ENCODE measurements at regions not wholly inside any gene's neighbourhood (a gene's known extent, or its start where the extent isn't known, plus 50 kb on each side); places are given as distances from the start of the nearest gene placed in this dataset.

DNA sequence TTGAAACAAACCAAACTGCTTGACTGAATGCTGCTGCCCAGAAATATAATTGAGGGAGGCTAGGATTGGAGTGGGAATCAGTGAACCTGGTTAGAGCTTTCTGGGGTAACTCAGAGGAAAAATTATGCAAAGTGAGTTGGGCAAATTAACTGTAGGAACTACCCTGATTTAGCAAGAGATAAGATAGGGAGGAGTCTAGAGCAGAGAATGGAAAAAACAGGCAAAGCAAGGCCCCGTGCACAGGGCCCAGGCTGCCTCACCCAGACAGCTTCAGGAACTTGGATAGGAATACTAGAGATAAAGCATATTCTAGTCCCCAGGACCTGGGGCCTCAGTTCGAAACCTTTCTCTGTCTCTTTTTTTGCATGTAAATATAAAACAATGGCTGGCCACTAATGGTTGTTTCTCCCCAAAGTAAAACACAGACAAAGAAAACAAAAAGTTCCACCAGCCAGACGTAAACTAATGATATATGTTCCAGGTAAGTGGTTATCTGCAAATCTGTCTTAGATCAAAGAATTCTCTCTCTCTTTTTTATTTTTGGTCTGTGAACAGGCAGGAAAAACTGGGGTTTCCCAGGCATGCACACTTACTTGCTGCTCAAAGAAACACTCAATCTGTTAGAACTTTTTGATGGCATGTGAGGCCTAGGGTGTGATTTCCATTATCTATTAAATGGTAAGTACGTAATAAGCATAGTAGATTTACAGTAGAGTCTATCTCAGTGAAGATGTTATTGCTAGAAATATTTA is 168.1 kb upstream of the MAP3K1 start:
- TF ChIP-seq, protein P1, sequence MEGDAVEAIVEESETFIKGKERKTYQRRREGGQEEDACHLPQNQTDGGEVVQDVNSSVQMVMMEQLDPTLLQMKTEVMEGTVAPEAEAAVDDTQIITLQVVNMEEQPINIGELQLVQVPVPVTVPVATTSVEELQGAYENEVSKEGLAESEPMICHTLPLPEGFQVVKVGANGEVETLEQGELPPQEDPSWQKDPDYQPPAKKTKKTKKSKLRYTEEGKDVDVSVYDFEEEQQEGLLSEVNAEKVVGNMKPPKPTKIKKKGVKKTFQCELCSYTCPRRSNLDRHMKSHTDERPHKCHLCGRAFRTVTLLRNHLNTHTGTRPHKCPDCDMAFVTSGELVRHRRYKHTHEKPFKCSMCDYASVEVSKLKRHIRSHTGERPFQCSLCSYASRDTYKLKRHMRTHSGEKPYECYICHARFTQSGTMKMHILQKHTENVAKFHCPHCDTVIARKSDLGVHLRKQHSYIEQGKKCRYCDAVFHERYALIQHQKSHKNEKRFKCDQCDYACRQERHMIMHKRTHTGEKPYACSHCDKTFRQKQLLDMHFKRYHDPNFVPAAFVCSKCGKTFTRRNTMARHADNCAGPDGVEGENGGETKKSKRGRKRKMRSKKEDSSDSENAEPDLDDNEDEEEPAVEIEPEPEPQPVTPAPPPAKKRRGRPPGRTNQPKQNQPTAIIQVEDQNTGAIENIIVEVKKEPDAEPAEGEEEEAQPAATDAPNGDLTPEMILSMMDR (IDR thresholded peaks at IDR 0.05; ENCODE audit: low read depth, low read length), result no peak
- no peak for TF ChIP-seq POLR2A (IDR thresholded peaks at IDR 0.05; ENCODE audit: extremely low read depth, insufficient read length)
- no peak for TF ChIP-seq MYC (IDR thresholded peaks at IDR 0.05; ENCODE audit: low read depth, low read length)
